ENCODE measurements at regions not wholly inside any gene's neighbourhood (a gene's known extent, or its start where the extent isn't known, plus 50 kb on each side); places are given as distances from the start of the nearest gene placed in this dataset.

- TF ChIP-seq, protein P1, sequence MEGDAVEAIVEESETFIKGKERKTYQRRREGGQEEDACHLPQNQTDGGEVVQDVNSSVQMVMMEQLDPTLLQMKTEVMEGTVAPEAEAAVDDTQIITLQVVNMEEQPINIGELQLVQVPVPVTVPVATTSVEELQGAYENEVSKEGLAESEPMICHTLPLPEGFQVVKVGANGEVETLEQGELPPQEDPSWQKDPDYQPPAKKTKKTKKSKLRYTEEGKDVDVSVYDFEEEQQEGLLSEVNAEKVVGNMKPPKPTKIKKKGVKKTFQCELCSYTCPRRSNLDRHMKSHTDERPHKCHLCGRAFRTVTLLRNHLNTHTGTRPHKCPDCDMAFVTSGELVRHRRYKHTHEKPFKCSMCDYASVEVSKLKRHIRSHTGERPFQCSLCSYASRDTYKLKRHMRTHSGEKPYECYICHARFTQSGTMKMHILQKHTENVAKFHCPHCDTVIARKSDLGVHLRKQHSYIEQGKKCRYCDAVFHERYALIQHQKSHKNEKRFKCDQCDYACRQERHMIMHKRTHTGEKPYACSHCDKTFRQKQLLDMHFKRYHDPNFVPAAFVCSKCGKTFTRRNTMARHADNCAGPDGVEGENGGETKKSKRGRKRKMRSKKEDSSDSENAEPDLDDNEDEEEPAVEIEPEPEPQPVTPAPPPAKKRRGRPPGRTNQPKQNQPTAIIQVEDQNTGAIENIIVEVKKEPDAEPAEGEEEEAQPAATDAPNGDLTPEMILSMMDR (IDR thresholded peaks at IDR 0.05; ENCODE audit: low read depth, low read length, missing control alignments), result no peak
- no peak for DNase-seq (ENCODE audit: extremely low read depth, low read depth)
- no peak overlapping the region for H3K4me3 ChIP-seq (replicated peaks; ENCODE audit: low read depth, low read length)
These were observed 53.6 kb upstream of the NT5E start for GRCh38 chr6:85396159-85396808.

DNA sequence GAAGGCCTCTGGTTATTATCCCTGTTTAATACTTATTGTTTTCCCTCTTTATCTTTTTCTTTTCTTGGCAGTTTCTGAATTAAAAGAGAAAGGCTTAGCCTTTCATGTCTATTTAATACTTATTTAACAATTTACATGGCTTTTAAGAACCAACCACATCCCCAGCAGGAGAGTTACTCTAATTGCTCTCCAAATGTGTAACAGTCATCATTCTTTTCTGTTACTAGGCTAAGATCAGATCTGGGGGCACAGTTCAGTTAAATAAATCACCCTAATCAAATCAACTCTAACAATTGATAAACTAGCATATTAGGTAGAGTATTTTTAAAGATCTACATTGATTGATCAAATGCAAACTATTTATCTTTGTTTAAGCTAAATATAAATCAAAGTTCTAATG lies 54.1 kb upstream of the NT5E start:
- TF ChIP-seq, protein P1 (IDR thresholded peaks at IDR 0.05; ENCODE audit: low read depth, low read length, missing control alignments), result no peak
- DNase-seq (ENCODE audit: extremely low read depth, low read depth), result no peak

GRCh38 chr6:85394853-85395538 lies 54.9 kb upstream of the NT5E start:
- no peak overlapping the region for H3K4me3 ChIP-seq (replicated peaks; ENCODE audit: low read depth, low read length)
- TF ChIP-seq, protein P1 (IDR thresholded peaks at IDR 0.05; ENCODE audit: low read depth, low read length, missing control alignments), result no peak
- DNase-seq (ENCODE audit: extremely low read depth, low read depth), result no peak

More for the DNA sequence above, 54.1 kb upstream of the NT5E start:
- H3K4me3 ChIP-seq (replicated peaks; ENCODE audit: low read depth, low read length), result no peak overlapping the region

DNA sequence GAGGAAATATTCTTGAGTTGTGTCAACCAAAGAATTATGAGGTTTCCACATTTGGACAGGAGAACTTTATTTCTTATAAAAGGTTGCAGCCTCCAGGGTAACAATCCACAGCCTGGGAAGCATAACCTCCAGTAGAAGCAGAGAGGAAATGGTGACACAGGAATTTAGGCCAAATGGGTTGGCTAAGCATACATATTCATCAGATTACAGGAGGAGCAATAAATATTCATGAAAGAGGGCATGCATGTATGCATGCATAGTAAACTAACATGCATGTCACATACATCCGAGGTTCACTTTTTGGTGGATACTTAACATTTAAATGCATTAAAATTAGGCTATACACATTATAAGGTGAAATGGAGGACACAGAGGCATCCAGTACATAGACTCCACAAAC lies 55.7 kb upstream of the NT5E start:
- H3K4me3 ChIP-seq (replicated peaks; ENCODE audit: low read depth, low read length), result no peak overlapping the region
- DNase-seq (ENCODE audit: extremely low read depth, low read depth), result no peak
- TF ChIP-seq, protein P1 (IDR thresholded peaks at IDR 0.05; ENCODE audit: low read depth, low read length, missing control alignments), result no peak

GRCh38 chr6:85392379-85392778 lies 57.5 kb upstream of the NT5E start:
- no peak overlapping the region for H3K4me3 ChIP-seq (replicated peaks; ENCODE audit: low read depth, low read length)
- TF ChIP-seq, protein P1 (IDR thresholded peaks at IDR 0.05; ENCODE audit: low read depth, low read length, missing control alignments), result no peak
- DNase-seq (ENCODE audit: extremely low read depth, low read depth), result no peak

- no peak overlapping the region for H3K4me3 ChIP-seq (replicated peaks; ENCODE audit: low read depth, low read length)
- no peak for DNase-seq (ENCODE audit: extremely low read depth, low read depth)
- TF ChIP-seq, protein P1 (IDR thresholded peaks at IDR 0.05; ENCODE audit: low read depth, low read length, missing control alignments), result no peak
These were observed 59.1 kb upstream of the NT5E start for GRCh38 chr6:85390775-85391174.
